PC-9 (cell line): ENCODE measurements at regions not wholly inside any gene's neighbourhood (a gene's known extent, or its start where the extent isn't known, plus 50 kb on each side); places are given as distances from the start of the nearest gene placed in this dataset.

ENCODE experiments used
- EZH2 ChIP-seq: fragments of 200-600 bp; sonication (generic); IDR thresholded peaks from 2 replicates; pipeline ENCODE4 v1.8.0; 2017; ENCODE audit warnings: antibody characterized with exemption, low read depth
- TF ChIP-seq, protein P1 (sequence below): fragments of 200-600 bp; sonication (generic); conservative IDR thresholded peaks from 2 replicates; pipeline ENCODE4 v1.6.1; 2017; ENCODE audit warnings: mixed run types, antibody characterized with exemption, mild to moderate bottlenecking, moderate library complexity

DNA sequence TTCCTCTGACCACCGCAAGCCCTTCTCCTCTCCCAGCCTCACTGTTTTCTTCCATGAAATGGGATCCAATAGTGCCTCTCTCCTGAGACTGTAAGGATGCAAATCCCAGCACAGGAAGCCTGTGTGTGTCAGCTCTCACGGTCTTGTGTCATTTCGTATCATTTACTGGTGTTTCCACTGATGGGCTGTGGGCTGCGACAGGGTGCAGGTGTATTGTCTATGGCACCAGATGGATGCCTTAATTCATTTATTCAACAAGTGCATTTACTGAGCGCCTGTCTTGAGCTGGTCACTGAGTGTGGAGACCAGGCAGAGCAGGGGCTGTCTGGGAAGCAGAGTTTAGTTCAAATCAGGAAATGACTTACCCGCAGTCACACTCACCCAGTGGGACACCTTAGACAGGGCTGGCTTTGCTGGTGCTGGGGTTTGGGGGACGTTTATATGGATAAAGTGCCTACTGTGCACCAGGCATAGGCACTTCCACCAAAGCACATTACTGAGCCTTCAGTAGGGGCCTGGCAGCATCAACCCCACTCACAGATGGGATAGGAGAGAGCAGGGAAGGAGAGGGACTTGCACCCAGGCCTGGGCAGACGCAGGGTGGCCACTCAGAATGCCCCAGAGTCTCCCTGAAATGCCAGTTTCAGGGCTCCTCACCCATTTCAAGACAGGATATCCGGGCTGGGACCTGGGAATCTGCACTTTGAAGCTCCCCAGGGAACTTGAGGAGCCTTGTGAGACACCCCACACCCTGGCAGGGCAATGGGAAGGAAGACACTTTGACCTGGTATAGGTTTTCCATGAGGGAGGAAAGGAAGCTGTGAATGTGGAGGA is 398.9 kb downstream of the MATN1 start:
- no peak for TF ChIP-seq EZH2
- TF ChIP-seq, protein P1, sequence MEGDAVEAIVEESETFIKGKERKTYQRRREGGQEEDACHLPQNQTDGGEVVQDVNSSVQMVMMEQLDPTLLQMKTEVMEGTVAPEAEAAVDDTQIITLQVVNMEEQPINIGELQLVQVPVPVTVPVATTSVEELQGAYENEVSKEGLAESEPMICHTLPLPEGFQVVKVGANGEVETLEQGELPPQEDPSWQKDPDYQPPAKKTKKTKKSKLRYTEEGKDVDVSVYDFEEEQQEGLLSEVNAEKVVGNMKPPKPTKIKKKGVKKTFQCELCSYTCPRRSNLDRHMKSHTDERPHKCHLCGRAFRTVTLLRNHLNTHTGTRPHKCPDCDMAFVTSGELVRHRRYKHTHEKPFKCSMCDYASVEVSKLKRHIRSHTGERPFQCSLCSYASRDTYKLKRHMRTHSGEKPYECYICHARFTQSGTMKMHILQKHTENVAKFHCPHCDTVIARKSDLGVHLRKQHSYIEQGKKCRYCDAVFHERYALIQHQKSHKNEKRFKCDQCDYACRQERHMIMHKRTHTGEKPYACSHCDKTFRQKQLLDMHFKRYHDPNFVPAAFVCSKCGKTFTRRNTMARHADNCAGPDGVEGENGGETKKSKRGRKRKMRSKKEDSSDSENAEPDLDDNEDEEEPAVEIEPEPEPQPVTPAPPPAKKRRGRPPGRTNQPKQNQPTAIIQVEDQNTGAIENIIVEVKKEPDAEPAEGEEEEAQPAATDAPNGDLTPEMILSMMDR, result no peak
